H1 (cell line): ENCODE measurements at regions not wholly inside any gene's neighbourhood (a gene's known extent, or its start where the extent isn't known, plus 50 kb on each side); places are given as distances from the start of the nearest gene placed in this dataset.

ENCODE experiments used
- CTCF ChIA-PET: fragments of 300-600 bp; sonication (Branson Sonifier 250); formaldehyde crosslinking; loops from one replicate; lab custom pipeline; 2021; ENCODE audit not compliant: partially characterized antibody; lab: Charles Lee
- POLR2A ChIA-PET: fragments of 300-600 bp; sonication (Branson Sonifier 250); formaldehyde crosslinking; loops from one replicate; lab custom pipeline; 2021; ENCODE audit warnings: inconsistent platforms; ENCODE audit not compliant: partially characterized antibody; lab: Charles Lee
- DNase-seq, 2 experiments: peaks; one replicate each; pipeline versions ENCODE4 v3.0.0 to v3.0.0-alpha.2; 2010 to 2022; ENCODE audit warnings: low spot score in 2 of 2, low read depth in 1 of 2, mixed read lengths in 1 of 2
- FAIRE-seq: peaks from 2 replicates; lab custom pipeline; 2011; peaks lifted over from hg19 to GRCh38; lab: Jason Lieb, UNC
- H2AFZ ChIP-seq: 2 replicates; pipeline ENCODE4 v1.8.1; 2012; ENCODE audit warnings: low read length, inconsistent platforms
- H2AK5ac ChIP-seq: 2 replicates; pipeline ENCODE4 v1.6.1; 2013; ENCODE audit warnings: low read depth, low read length
- H2BK120ac ChIP-seq: replicated peaks from 2 replicates; pipeline ENCODE3; 2013; ENCODE audit warnings: low read depth, low read length, inconsistent platforms
- H2BK12ac ChIP-seq: 2 replicates; pipeline ENCODE4 v1.6.1; 2013; ENCODE audit warnings: low read depth, low read length
- H2BK15ac ChIP-seq: 2 replicates; pipeline ENCODE4 v1.6.1; 2013; ENCODE audit warnings: low read length
- H2BK20ac ChIP-seq: 2 replicates; pipeline ENCODE4 v1.6.1; 2013; ENCODE audit warnings: low read length
- H2BK5ac ChIP-seq: 2 replicates; pipeline ENCODE4 v1.6.1; 2013; ENCODE audit warnings: low read depth, low read length
- H3K14ac ChIP-seq: 2 replicates; pipeline ENCODE4 v1.6.1; 2013; ENCODE audit warnings: inconsistent platforms; ENCODE audit not compliant: insufficient read length
- H3K18ac ChIP-seq: 2 replicates; pipeline ENCODE4 v1.6.1; 2013; ENCODE audit warnings: low read length; ENCODE audit errors: extremely low read depth
- H3K23ac ChIP-seq: 2 replicates; pipeline ENCODE4 v1.6.1; 2013; ENCODE audit warnings: inconsistent platforms; ENCODE audit not compliant: insufficient read length
- H3K23me2 ChIP-seq: 2 replicates; pipeline ENCODE4 v1.6.1; 2013; ENCODE audit warnings: low read depth, low read length
- H3K27ac ChIP-seq: 2 replicates; pipeline ENCODE4 v1.6.1; 2011; ENCODE audit warnings: low read depth, low read length, inconsistent platforms
- H3K27me3 ChIP-seq, 4 experiments: replicated peaks in 1 of 4; 1 replicate in 1 of 4; 2 replicates in 3 of 4; pipeline versions ENCODE4 v1.6.1 to v1.8.1; 2011 to 2013; ENCODE audit warnings: low read length in 3 of 4, mild to moderate bottlenecking in 3 of 4, inconsistent platforms in 2 of 4, mixed read lengths in 2 of 4, moderate library complexity in 1 of 4; ENCODE audit not compliant: control insufficient read depth in 3 of 4, insufficient read depth in 3 of 4; ENCODE audit errors: extremely low read depth in 1 of 4
- H3K36me3 ChIP-seq, 4 experiments: 2 replicates each; pipeline versions ENCODE4 v1.6.1 to v1.8.1; 2011 to 2013; ENCODE audit warnings: mild to moderate bottlenecking in 4 of 4, low read length in 3 of 4, moderate library complexity in 2 of 4, control low read depth in 1 of 4, inconsistent platforms in 1 of 4; ENCODE audit not compliant: insufficient read depth in 4 of 4, control insufficient read depth in 2 of 4
- H3K4ac ChIP-seq: replicated peaks from 2 replicates; pipeline ENCODE3; 2013; ENCODE audit warnings: low read length, low read depth, mixed read lengths, inconsistent platforms; ENCODE audit not compliant: insufficient read length
- H3K4me1 ChIP-seq, 4 experiments: replicated peaks in 1 of 4; 1 replicate in 1 of 4; 2 replicates in 3 of 4; pipeline versions ENCODE4 v1.6.1 to v1.8.1; 2011 to 2013; ENCODE audit warnings: low read length in 3 of 4, inconsistent platforms in 2 of 4, mixed read lengths in 1 of 4; ENCODE audit not compliant: insufficient read depth in 4 of 4, control insufficient read depth in 3 of 4
- H3K4me2 ChIP-seq, 2 experiments: 2 replicates each; pipeline versions ENCODE4 v1.6.1 to v1.8.1; 2011 to 2013; ENCODE audit warnings: low read depth in 2 of 2, low read length in 2 of 2, control low read depth in 1 of 2, inconsistent platforms in 1 of 2, mild to moderate bottlenecking in 1 of 2; ENCODE audit not compliant: insufficient read depth in 1 of 2
- H3K4me3 ChIP-seq, 4 experiments: fragments of 200-600, 300-600 bp in 1 of 4; sonication (generic), shearing (Covaris generic), sonication (Bioruptor Twin) in 1 of 4; 2 replicates each; pipeline versions ENCODE4 v1.5.1 to v1.8.1; 2011 to 2016; ENCODE audit warnings: low read length in 4 of 4, low read depth in 3 of 4, control low read depth in 2 of 4, inconsistent platforms in 2 of 4, mild to moderate bottlenecking in 2 of 4, mixed read lengths in 1 of 4, moderate library complexity in 1 of 4; ENCODE audit not compliant: insufficient read depth in 2 of 4; ENCODE audit errors: extremely low read depth in 1 of 4
- H3K56ac ChIP-seq: replicated peaks from 2 replicates; pipeline ENCODE3; 2013; ENCODE audit warnings: low read depth, mild to moderate bottlenecking, mixed read lengths, low read length, inconsistent platforms; ENCODE audit not compliant: insufficient read length
- H3K79me1 ChIP-seq: 2 replicates; pipeline ENCODE4 v1.6.1; 2013; ENCODE audit warnings: low read depth, low read length, control low read depth
- H3K79me2 ChIP-seq, 2 experiments: 2 replicates each; pipeline versions ENCODE4 v1.6.1 to v1.8.1; 2012 to 2013; ENCODE audit warnings: low read length in 2 of 2, mild to moderate bottlenecking in 2 of 2, inconsistent platforms in 1 of 2; ENCODE audit not compliant: insufficient read depth in 2 of 2, control insufficient read depth in 1 of 2
- H3K9ac ChIP-seq, 4 experiments: replicated peaks in 1 of 4; 1 replicate in 1 of 4; 2 replicates in 3 of 4; pipeline versions ENCODE4 v1.6.1 to v1.8.1; 2011 to 2013; ENCODE audit warnings: low read depth in 3 of 4, low read length in 3 of 4, control low read depth in 2 of 4, mild to moderate bottlenecking in 2 of 4, moderate library complexity in 2 of 4, inconsistent platforms in 1 of 4; ENCODE audit errors: extremely low read depth in 1 of 4
- H3K9me3 ChIP-seq, 2 experiments: 2 replicates each; pipeline versions ENCODE4 v1.6.1 to v1.8.1; 2012 to 2013; ENCODE audit warnings: mild to moderate bottlenecking in 2 of 2, moderate library complexity in 2 of 2, control low read depth in 1 of 2, inconsistent platforms in 1 of 2, low read depth in 1 of 2, low read length in 1 of 2, mixed read lengths in 1 of 2; ENCODE audit not compliant: insufficient read depth in 2 of 2
- H4K20me1 ChIP-seq, 2 experiments: replicated peaks in 1 of 2; 2 replicates each; pipeline versions ENCODE3 to v1.8.1; 2011 to 2013; ENCODE audit warnings: inconsistent platforms in 2 of 2, low read length in 2 of 2, mild to moderate bottlenecking in 1 of 2; ENCODE audit not compliant: insufficient read depth in 2 of 2, control insufficient read depth in 1 of 2
- H4K5ac ChIP-seq: 2 replicates; pipeline ENCODE4 v1.6.1; 2013; ENCODE audit warnings: low read length, low read depth, mixed read lengths, inconsistent platforms; ENCODE audit not compliant: insufficient read length
- H4K8ac ChIP-seq: 2 replicates; pipeline ENCODE4 v1.8.0; 2013; ENCODE audit warnings: mild to moderate bottlenecking, moderate library complexity, low read length, inconsistent platforms; ENCODE audit not compliant: insufficient read depth; ENCODE audit errors: extremely low read depth
- H4K91ac ChIP-seq: replicated peaks from 2 replicates; pipeline ENCODE3; 2013; ENCODE audit warnings: low read length, mixed read lengths, inconsistent platforms; ENCODE audit not compliant: insufficient read length
- ATF3 ChIP-seq: IDR thresholded peaks from 2 replicates; pipeline ENCODE4 v1.6.1; 2011; ENCODE audit warnings: low read depth, mild to moderate bottlenecking, low read length; ENCODE audit not compliant: insufficient read depth
- BACH1 ChIP-seq: IDR thresholded peaks from 2 replicates; pipeline ENCODE4 v1.6.1; 2012; ENCODE audit warnings: low read length, improper control_type of control experiment
- CHD2 ChIP-seq: IDR thresholded peaks from 2 replicates; pipeline ENCODE4 v1.6.1; 2012; ENCODE audit warnings: low read length, improper control_type of control experiment
- EGR1 ChIP-seq: IDR thresholded peaks from 2 replicates; pipeline ENCODE4 v1.6.1; 2011; ENCODE audit warnings: low read depth, low read length, borderline replicate concordance
- JUN ChIP-seq: IDR thresholded peaks from 2 replicates; pipeline ENCODE4 v1.6.1; 2011; ENCODE audit warnings: low read depth, mild to moderate bottlenecking, improper control_type of control experiment, low read length
- MAFK ChIP-seq: IDR thresholded peaks from 2 replicates; pipeline ENCODE4 v1.6.1; 2012; ENCODE audit warnings: low read depth, mild to moderate bottlenecking, improper control_type of control experiment, low read length
- NRF1 ChIP-seq: IDR thresholded peaks from 2 replicates; pipeline ENCODE4 v1.6.1; 2011; ENCODE audit warnings: mild to moderate bottlenecking, low read depth, low read length, improper control_type of control experiment
- RNF2 ChIP-seq: fragments of 200-900, 300-1000 bp; sonication (generic); IDR thresholded peaks from 2 replicates; pipeline ENCODE4 v1.7.1; 2016; ENCODE audit warnings: borderline replicate concordance, low read depth, mild to moderate bottlenecking, antibody characterized with exemption, low read length; ENCODE audit not compliant: poor library complexity, severe bottlenecking; ENCODE audit errors: missing control alignments
- RXRA ChIP-seq: IDR thresholded peaks from 2 replicates; pipeline ENCODE4 v1.6.1; 2011; ENCODE audit warnings: low read depth, mild to moderate bottlenecking, low read length, moderate library complexity; ENCODE audit not compliant: insufficient read depth
- SAP30 ChIP-seq: fragments of 300-600 bp; sonication (generic); IDR thresholded peaks from 2 replicates; pipeline ENCODE4 v1.7.1; 2012; ENCODE audit warnings: low read length, moderate library complexity, mild to moderate bottlenecking, inconsistent platforms; ENCODE audit not compliant: insufficient read depth, insufficient replicate concordance
- SP1 ChIP-seq: IDR thresholded peaks from 2 replicates; pipeline ENCODE4 v1.6.1; 2011; ENCODE audit warnings: low read depth, low read length
- SRF ChIP-seq: IDR thresholded peaks from 2 replicates; pipeline ENCODE4 v1.6.1; 2011; ENCODE audit warnings: mild to moderate bottlenecking, low read depth, low read length, moderate library complexity
- TEAD4 ChIP-seq: IDR thresholded peaks from 2 replicates; pipeline ENCODE4 v1.6.1; 2012; ENCODE audit warnings: low read depth, low read length, inconsistent platforms, mixed read lengths
- USF2 ChIP-seq: IDR thresholded peaks from 2 replicates; pipeline ENCODE4 v1.6.1; 2011; ENCODE audit warnings: low read length, improper control_type of control experiment

DNA sequence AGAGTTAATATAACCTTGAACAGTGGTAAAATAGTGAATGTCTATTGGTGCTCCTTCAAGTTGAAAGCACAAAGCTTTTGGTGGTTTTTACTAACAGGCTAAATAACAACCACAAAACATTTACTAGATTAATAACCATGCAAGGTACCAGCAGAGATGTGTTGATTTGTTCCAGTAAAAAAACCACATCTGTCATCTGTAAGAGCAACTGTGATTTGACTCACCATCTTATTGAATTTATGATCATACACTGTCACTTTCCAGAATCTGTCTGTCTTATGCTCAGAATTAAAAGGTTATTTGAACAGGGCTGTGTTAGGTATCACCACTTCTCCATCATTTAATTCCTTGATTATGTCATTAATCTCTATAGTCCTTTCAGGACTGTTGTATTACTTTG lies 107.0 kb upstream of the PTHLH start:
- Histone ChIP-seq H3K27me3 (peaks cover 0 to 1% (median 0%) of the 10 kb centered on the region in 4 experiments; a peak in 1 of 7 replicates), H3K4me3 (no peak overlapping the region), H3K14ac (no peak overlapping the region), H2BK20ac (no peak overlapping the region), H2AFZ (no peak overlapping the region), H3K23me2 (no peaks in the 10 kb centered on the region), H3K4ac (no peak overlapping the region), H3K9me3 (peaks cover 0 to 6% of the 10 kb centered on the region in 2 experiments; a peak in 2 of 4 replicates), H3K4me2 (no peak overlapping the region), H2BK120ac (no peak overlapping the region), H4K8ac (no peak overlapping the region), H3K79me1 (no peaks in the 10 kb centered on the region), H2AK5ac (no peak overlapping the region), H3K56ac (no peak overlapping the region), H3K27ac (no peak overlapping the region), H4K5ac (no peak overlapping the region), H3K9ac (no peak overlapping the region), H3K36me3 (no peaks in the 10 kb centered on the region), H3K79me2 (no peaks in the 10 kb centered on the region), H4K20me1 (no peaks in the 10 kb centered on the region), H3K18ac (no peak overlapping the region), H3K23ac (no peak overlapping the region), H2BK5ac (no peak overlapping the region), H2BK15ac (no peak overlapping the region), H3K4me1 (no peaks in the 10 kb centered on the region), H2BK12ac (no peak overlapping the region), H4K91ac (no peak overlapping the region)
- ChIA-PET CTCF (no interaction called here), POLR2A (no interaction called here)
- no peak for DNase-seq
- no peak for FAIRE-seq
- no peak for TF ChIP-seq JUN
- TF ChIP-seq MAFK: no peak
- no peak for TF ChIP-seq SAP30
- no peak for TF ChIP-seq TEAD4
- no peak for TF ChIP-seq ATF3
- no peak for TF ChIP-seq RXRA
- no peak for TF ChIP-seq USF2
- TF ChIP-seq EGR1: no peak
- no peak for TF ChIP-seq BACH1
- TF ChIP-seq SP1: no peak
- no peak for TF ChIP-seq NRF1
- TF ChIP-seq CHD2: no peak
- no peak for TF ChIP-seq RNF2
- no peak for TF ChIP-seq SRF
